HL-60 (cell line): ENCODE measurements at regions not wholly inside any gene's neighbourhood (a gene's known extent, or its start where the extent isn't known, plus 50 kb on each side); places are given as distances from the start of the nearest gene placed in this dataset.

Experiments used
- CTCF ChIP-seq: IDR thresholded peaks from one replicate; pipeline ENCODE4 v1.5.1; 2011; ENCODE audit warnings: low read length, control low read depth, inconsistent platforms; ENCODE audit not compliant: insufficient read depth
- GABPA ChIP-seq: IDR thresholded peaks from 2 replicates; pipeline ENCODE4 v1.6.1; 2012; ENCODE audit warnings: low read depth
- POLR2AphosphoS5 ChIP-seq: IDR thresholded peaks from 2 replicates; pipeline ENCODE4 v1.6.1; 2012; ENCODE audit warnings: low read depth
- SPI1 ChIP-seq: IDR thresholded peaks from 2 replicates; pipeline ENCODE4 v1.6.1; 2012; ENCODE audit warnings: low read depth, mild to moderate bottlenecking, borderline replicate concordance
- TF ChIP-seq, protein P1 (sequence below): IDR thresholded peaks from 2 replicates; pipeline ENCODE4 v1.6.1; 2012; ENCODE audit warnings: low read depth; ENCODE audit not compliant: insufficient replicate concordance

GRCh38 chr7:106392144-106392543 lies 107.4 kb upstream of the NAMPT start:
- TF ChIP-seq, protein P1, sequence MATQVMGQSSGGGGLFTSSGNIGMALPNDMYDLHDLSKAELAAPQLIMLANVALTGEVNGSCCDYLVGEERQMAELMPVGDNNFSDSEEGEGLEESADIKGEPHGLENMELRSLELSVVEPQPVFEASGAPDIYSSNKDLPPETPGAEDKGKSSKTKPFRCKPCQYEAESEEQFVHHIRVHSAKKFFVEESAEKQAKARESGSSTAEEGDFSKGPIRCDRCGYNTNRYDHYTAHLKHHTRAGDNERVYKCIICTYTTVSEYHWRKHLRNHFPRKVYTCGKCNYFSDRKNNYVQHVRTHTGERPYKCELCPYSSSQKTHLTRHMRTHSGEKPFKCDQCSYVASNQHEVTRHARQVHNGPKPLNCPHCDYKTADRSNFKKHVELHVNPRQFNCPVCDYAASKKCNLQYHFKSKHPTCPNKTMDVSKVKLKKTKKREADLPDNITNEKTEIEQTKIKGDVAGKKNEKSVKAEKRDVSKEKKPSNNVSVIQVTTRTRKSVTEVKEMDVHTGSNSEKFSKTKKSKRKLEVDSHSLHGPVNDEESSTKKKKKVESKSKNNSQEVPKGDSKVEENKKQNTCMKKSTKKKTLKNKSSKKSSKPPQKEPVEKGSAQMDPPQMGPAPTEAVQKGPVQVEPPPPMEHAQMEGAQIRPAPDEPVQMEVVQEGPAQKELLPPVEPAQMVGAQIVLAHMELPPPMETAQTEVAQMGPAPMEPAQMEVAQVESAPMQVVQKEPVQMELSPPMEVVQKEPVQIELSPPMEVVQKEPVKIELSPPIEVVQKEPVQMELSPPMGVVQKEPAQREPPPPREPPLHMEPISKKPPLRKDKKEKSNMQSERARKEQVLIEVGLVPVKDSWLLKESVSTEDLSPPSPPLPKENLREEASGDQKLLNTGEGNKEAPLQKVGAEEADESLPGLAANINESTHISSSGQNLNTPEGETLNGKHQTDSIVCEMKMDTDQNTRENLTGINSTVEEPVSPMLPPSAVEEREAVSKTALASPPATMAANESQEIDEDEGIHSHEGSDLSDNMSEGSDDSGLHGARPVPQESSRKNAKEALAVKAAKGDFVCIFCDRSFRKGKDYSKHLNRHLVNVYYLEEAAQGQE, result no peak
- TF ChIP-seq CTCF (no peak), GABPA (no peak), POLR2AphosphoS5 (no peak), SPI1 (no peak)
